Spinal cord (tissue), 9 donors: ENCODE measurements at regions not wholly inside any gene's neighbourhood (a gene's known extent, or its start where the extent isn't known, plus 50 kb on each side); places are given as distances from the start of the nearest gene placed in this dataset.
A peak's percentile ranks its signal among the peaks of the same experiment; 100 is the strongest.

Experiments used
- DNase-seq, 6 donors: peaks; one replicate each; pipeline versions ENCODE4 v3.0.0 to v3.0.0-alpha.2; 2013 to 2015; ENCODE audit warnings: low spot score in 6 of 6, low read depth in 4 of 6
- H3K27ac ChIP-seq: one replicate; pipeline ENCODE4 v1.5.1; 2013; ENCODE audit warnings: low read depth, low read length, control low read depth
- H3K27me3 ChIP-seq: one replicate; pipeline ENCODE4 v1.6.1; 2013; ENCODE audit warnings: low read length; ENCODE audit not compliant: control insufficient read depth, insufficient read depth
- H3K36me3 ChIP-seq: one replicate; pipeline ENCODE4 v1.6.1; 2013; ENCODE audit warnings: low read length; ENCODE audit not compliant: control insufficient read depth, insufficient read depth
- H3K4me1 ChIP-seq: one replicate; pipeline ENCODE4 v1.6.1; 2013; ENCODE audit warnings: low read length; ENCODE audit not compliant: control insufficient read depth, insufficient read depth
- H3K4me3 ChIP-seq: one replicate; pipeline ENCODE4 v1.5.1; 2013; ENCODE audit warnings: low read depth, low read length, control low read depth
- H3K9me3 ChIP-seq: one replicate; pipeline ENCODE4 v1.6.1; 2013; ENCODE audit warnings: low read length; ENCODE audit not compliant: control insufficient read depth, insufficient read depth
- WGBS: methylation state at CpG from one replicate; pipeline ENCODE4 v1.1.5; 2013; ENCODE audit warnings: missing lambda C conversion rate; ENCODE audit not compliant: insufficient coverage; 5-methylcytosine and 5-hydroxymethylcytosine counted together
- donor health status: healthy.

DNA sequence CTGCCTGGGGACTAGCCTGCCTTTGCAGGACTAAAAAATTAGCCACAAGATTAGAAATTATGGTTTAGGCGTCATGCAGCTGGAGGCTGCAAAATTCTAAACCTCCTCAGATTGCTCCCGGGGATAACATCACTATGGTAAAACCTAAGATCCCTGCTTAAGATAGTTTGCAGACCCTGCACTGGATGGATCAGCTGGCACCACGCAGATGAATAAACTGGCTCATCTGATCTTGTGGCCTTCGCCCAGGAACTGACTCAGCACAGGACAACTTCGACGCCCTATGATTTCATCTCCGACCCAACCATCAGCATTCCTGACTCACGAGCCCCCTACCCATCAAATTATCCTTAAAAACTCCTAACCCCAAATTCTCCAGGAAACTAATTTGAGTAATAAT is 482.4 kb downstream of the SPRY1 start:
- DNase-seq = no peak
- Histone ChIP-seq H3K27ac (no peak overlapping the region), H3K4me3 (no peak overlapping the region), H3K4me1 (no peaks in the 10 kb centered on the region), H3K27me3 (no peaks in the 10 kb centered on the region), H3K9me3 (no peaks in the 10 kb centered on the region), H3K36me3 (no peaks in the 10 kb centered on the region)
- WGBS = 96% methylated on average over 3 of the region's 8 CpGs

DNA sequence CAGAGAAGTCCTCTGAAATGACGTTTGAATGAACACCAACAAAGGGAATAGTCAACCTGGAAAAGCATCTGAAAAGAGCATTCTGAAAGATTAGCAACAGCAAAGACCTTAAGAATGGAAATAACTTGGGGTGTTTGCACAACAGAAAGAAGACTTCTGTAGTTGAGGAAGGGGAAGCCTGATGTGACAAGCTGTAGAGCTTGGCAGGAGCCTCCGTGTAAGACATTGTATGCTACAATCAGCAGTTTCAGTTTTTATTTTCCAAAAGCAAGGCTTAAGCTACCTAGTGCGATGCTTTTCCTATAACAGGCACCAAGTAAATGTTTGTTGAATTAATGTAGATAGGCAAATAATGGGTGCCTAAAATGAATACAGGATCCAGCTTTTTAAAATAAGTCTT is 484.0 kb downstream of the SPRY1 start:
- H3K9me3 ChIP-seq = no peaks in the 10 kb centered on the region
- H3K27me3 ChIP-seq = no peaks in the 10 kb centered on the region
- DNase-seq = no peak
- H3K36me3 ChIP-seq = no peaks in the 10 kb centered on the region
- H3K27ac ChIP-seq = no peak overlapping the region
- no peak overlapping the region for H3K4me3 ChIP-seq
- no peaks in the 10 kb centered on the region for H3K4me1 ChIP-seq
- WGBS = 59% methylated on average over 2 of the region's 3 CpGs

DNA sequence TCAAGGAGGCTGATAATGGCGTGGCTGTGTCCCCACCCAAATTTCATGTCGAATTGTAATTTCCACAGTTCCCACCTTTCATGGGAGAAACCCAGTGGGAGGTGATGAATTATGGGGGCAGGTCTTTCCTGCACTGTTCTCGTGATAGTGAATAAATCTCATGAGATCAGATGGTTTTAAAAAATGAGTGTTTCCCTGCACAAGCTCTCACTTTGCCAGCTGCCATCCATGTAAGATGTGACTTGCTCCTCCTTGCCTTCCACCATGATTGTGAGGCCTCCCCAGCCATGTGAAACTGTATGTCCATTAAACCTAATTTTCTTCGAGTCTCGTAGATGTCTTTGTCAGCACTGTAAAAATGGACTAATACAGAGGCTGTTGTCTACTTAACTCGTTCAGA is 488.3 kb downstream of the SPRY1 start:
- no peak for DNase-seq
- H3K27me3 ChIP-seq = no peaks in the 10 kb centered on the region
- H3K27ac ChIP-seq = no peak overlapping the region
- 100% methylated on average over 3 of the region's 6 CpGs for WGBS
- H3K36me3 ChIP-seq = no peaks in the 10 kb centered on the region
- no peak overlapping the region for H3K4me3 ChIP-seq
- H3K4me1 ChIP-seq = no peaks in the 10 kb centered on the region
- no peaks in the 10 kb centered on the region for H3K9me3 ChIP-seq

DNA sequence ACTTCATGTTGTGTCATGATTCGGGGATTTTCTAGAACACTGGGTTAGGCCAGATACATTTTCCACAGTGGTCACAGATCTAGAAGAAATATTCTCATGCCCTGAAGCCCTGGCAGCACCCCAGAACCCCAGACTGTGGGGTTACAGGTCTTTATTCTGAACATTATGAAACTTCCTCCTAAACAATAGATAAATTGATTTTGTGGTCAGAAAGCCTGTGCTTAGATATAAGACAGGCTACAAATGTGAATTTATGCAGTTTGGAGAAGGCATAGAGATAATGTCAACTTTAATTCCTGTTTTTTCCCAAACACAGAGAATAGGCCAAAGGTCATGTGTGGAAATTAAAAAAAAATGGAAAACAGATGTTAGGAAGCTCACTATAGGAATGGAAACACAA is 492.9 kb downstream of the SPRY1 start:
- H3K27ac ChIP-seq = no peak overlapping the region
- H3K4me1 ChIP-seq = no peaks in the 10 kb centered on the region
- no peaks in the 10 kb centered on the region for H3K27me3 ChIP-seq
- H3K4me3 ChIP-seq = no peak overlapping the region
- DNase-seq = no peak
- H3K9me3 ChIP-seq = no peaks in the 10 kb centered on the region
- WGBS = no CpG with 5 or more reads among the region's 1 CpG
- H3K36me3 ChIP-seq = no peaks in the 10 kb centered on the region

DNA sequence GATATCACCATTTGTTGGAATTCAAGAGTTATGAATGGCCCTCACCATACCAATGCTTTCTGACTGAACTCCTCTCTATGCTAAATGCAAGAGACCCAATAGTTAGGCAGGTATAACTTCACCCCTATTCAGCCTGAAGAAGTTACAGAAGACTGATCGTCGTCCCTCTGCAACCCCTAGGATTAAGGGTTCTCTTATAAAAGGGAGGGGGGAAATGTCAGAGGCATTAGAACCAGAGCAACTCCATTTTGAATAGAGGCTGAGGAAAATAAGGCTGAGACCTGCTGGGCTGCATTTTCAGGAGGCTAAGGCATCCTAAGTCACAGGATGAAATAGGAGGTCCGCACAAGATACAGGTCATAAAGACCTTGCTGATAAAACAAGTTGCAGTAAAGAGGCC is 494.3 kb downstream of the SPRY1 start:
- Histone ChIP-seq H3K4me3 (no peak overlapping the region), H3K4me1 (no peaks in the 10 kb centered on the region), H3K36me3 (no peaks in the 10 kb centered on the region), H3K9me3 (no peaks in the 10 kb centered on the region), H3K27ac (no peak overlapping the region), H3K27me3 (no peaks in the 10 kb centered on the region)
- WGBS = 100% methylated on average over 1 of the region's 3 CpGs
- DNase-seq = no peak

DNA sequence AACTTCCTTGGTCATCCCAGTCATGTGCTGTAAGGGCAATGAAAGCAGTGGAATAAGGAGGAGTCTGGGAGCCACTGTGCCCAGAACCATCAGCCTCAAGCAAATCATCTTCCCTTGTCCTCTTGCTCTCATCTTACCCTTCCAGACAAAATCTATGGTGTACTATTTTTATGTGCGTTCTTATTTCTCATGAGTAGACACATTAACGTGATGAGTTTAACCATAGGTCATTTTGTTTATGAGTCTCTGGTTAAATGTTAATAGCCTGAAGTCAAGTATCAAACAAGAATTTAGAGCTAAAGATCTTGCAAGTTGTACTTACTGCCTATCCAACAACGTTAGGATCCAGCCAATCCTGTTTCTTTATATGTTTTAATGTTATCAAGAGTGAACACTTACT is 495.3 kb downstream of the SPRY1 start:
- H3K27ac ChIP-seq = no peak overlapping the region
- no peaks in the 10 kb centered on the region for H3K9me3 ChIP-seq
- no peak overlapping the region for H3K4me3 ChIP-seq
- H3K4me1 ChIP-seq = no peaks in the 10 kb centered on the region
- H3K36me3 ChIP-seq = no peaks in the 10 kb centered on the region
- WGBS = no CpG with 5 or more reads among the region's 3 CpGs
- no peaks in the 10 kb centered on the region for H3K27me3 ChIP-seq
- DNase-seq = no peak

DNA sequence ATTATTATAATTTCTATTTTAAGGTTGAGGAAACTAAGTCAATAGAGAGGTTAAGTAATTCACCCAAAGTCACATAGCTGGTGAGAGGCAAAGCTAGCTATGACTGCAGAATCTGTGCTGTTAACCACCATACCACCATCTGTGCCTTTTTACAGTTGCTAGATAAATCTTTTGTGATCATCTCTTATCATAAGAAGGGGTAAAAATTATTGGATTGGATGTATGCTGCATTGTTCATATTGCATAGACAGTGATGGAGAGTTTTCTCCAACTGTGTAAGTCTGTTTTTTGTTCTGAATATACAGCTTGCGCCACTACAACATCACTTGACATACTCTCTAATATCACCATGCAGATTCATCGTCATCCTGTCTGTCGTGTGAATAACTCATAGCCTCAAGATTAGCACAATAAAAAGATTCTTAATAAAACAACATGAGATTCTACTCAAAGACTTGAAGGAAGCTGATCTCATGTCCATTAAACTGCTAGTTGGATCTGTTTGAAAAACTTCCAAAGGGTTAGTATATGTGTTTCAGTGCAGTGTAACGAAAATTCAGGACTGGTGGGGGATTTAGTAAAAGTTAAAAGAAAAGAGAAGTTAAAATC is 495.9 kb downstream of the SPRY1 start:
- WGBS = no CpG with 5 or more reads among the region's 4 CpGs
- Histone ChIP-seq H3K4me1 (no peaks in the 10 kb centered on the region), H3K4me3 (no peak overlapping the region), H3K9me3 (no peaks in the 10 kb centered on the region), H3K27ac (no peak overlapping the region), H3K36me3 (no peaks in the 10 kb centered on the region), H3K27me3 (no peaks in the 10 kb centered on the region)
- DNase-seq = no peak

DNA sequence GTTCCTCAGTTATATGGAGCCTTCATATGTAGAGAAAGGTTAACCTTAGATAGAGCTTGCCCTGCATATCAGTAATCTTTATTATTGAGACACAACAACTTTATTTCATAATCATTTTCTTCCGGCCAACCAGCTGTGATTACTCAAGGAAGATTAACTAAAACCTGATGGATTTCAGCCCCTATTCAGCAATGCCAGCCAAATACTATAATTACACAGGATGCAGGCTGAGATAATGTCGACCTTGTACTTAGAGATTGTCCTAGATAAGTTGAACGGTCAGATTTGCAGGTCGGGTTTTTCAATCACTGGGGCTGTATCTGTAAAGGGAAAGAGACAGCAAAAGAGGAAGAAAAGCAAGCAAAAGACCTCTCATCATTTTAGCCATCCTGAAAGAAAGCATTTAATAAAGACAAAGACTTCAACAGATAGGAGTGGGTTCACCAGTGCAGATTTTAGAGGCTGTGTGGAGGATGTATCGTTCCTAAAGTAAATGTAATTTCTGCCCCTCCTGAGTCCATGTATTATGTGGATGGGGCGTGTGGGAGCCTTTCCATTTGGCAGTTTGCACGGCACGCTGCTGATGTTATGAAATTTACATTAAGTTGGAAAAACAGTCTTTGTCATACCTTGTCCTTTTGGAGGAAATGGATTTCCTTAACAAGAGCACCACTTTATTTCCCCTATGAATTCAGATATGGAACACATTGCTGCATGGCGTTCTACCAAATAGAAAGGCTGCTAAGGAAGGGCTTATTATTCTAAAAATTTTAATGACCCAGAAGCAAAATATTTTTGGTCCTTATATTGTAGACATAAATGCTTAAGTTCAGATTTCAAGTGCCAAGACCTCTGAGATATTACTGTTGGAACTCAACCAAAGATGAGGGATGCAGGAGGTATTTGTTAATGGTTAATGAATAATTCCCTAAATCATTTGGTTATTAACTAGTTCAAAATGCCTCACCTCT is 496.7 kb downstream of the SPRY1 start:
- H3K36me3 ChIP-seq = no peaks in the 10 kb centered on the region
- no peak overlapping the region for H3K4me3 ChIP-seq
- H3K27ac ChIP-seq = no peak overlapping the region
- no peaks in the 10 kb centered on the region for H3K27me3 ChIP-seq
- no peaks in the 10 kb centered on the region for H3K4me1 ChIP-seq
- 83% methylated on average over 4 of the region's 9 CpGs for WGBS
- no peaks in the 10 kb centered on the region for H3K9me3 ChIP-seq
- peak in 2 of 6 donors; percentile 14 to 67 for DNase-seq

DNA sequence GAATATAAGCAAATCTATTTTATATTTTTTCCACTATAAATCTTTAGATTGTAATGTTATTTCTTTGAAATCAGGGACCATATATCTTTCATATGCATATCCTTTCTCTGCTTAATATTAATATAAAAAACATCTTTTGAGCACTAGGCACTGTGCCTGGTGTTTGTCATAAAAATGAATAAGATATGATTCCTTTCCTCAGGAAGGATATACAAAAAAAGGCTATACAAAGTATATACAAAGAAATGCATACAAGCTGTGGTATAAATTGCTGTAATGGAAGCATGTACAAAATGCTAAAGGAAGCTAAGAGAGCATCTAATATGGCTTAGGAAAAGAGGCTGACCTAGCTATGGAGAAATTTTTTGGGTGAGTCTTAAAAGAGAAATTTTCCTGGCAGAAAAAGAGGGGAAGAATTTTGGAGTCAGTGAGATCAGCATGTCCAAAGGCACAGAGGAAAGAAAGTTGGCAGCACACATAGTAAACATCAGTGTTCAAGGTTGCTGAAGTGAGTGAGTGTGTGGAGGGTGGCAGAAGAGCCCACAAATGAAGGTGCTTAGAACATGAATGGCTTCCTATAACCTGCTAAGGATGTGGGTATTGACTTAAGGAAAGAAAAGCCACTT is 500.0 kb downstream of the SPRY1 start:
- no peaks in the 10 kb centered on the region for H3K27me3 ChIP-seq
- DNase-seq = no peak
- no peak overlapping the region for H3K27ac ChIP-seq
- H3K4me1 ChIP-seq = no peaks in the 10 kb centered on the region
- H3K36me3 ChIP-seq = no peaks in the 10 kb centered on the region
- H3K9me3 ChIP-seq = no peaks in the 10 kb centered on the region
- H3K4me3 ChIP-seq = no peak overlapping the region
